ENCODE measurements at regions not wholly inside any gene's neighbourhood (a gene's known extent, or its start where the extent isn't known, plus 50 kb on each side); places are given as distances from the start of the nearest gene placed in this dataset.

DNA sequence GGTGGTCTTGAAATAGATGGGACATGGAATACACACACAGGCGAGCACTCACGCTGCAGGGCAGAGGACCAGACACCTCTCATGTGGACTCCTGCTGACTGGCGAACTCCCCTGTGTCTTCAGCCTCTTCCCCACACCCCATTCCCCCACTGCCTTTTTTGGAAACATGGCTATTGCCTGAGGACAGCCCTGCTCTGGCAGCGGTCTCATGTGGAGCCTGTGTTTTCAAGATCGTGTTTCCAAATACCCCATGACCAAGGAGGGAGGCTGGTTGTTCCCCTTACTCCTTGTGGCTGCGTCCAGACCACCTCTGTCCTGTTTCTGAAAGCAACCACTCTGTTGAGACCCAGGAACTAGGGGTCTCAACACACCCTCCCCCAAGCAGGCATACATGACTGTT, 119.4 kb downstream of the C1orf94 start:
- H3K9ac ChIP-seq (ENCODE audit: insufficient read depth, low read length): no peak overlapping the region
- no peak overlapping the region for H3K4me3 ChIP-seq (replicated peaks in 1 of 4; ENCODE audit: control extremely low read depth in 1 of 4, insufficient read depth in 1 of 4, low read depth in 3 of 4, low read length in 4 of 4)
- no peaks in the 10 kb centered on the region for H3K9me3 ChIP-seq (ENCODE audit: control insufficient read depth, insufficient read depth, low read depth, low read length)
- H3K4me1 ChIP-seq (ENCODE audit: control insufficient read depth, extremely low read depth, insufficient read depth, low read length): no peaks in the 10 kb centered on the region
- no peak overlapping the region for H3K4me2 ChIP-seq (ENCODE audit: extremely low read depth, insufficient read depth, low read length)
- H3K27me3 ChIP-seq (ENCODE audit: control insufficient read depth, insufficient read depth, low read length): no peaks in the 10 kb centered on the region
- no peak overlapping the region for H3K27ac ChIP-seq (ENCODE audit: insufficient read depth, low read length)
- H4K20me1 ChIP-seq (ENCODE audit: control insufficient read depth, extremely low read depth, insufficient read depth, low read length): no peaks in the 10 kb centered on the region
- no peak overlapping the region for H2AFZ ChIP-seq (ENCODE audit: low read length)
- H3K36me3 ChIP-seq (ENCODE audit: control insufficient read depth, insufficient read depth, low read length): no peaks in the 10 kb centered on the region
- no peak for DNase-seq (ENCODE audit: low read depth in 2 of 2)
- H3K79me2 ChIP-seq (ENCODE audit: control insufficient read depth, insufficient read depth, low read length): no peaks in the 10 kb centered on the region
- no peak for TF ChIP-seq CTCF (conservative IDR thresholded peaks at IDR 0.05 in 1 of 2, IDR thresholded peaks at IDR 0.05 in 1 of 2; ENCODE audit: low read depth in 1 of 2, low read length in 2 of 2)
- no peak for TF ChIP-seq EZH2 (IDR thresholded peaks at IDR 0.05; ENCODE audit: low read length, missing control alignments)

GRCh38 chr1:34302798-34303197, 126.1 kb downstream of the C1orf94 start:
- Histone ChIP-seq H3K4me3 (replicated peaks in 1 of 4; ENCODE audit: control extremely low read depth in 1 of 4, insufficient read depth in 1 of 4, low read depth in 3 of 4, low read length in 4 of 4) (no peak overlapping the region), H3K79me2 (ENCODE audit: control insufficient read depth, insufficient read depth, low read length) (no peaks in the 10 kb centered on the region), H3K27ac (ENCODE audit: insufficient read depth, low read length) (no peak overlapping the region), H3K4me1 (ENCODE audit: control insufficient read depth, extremely low read depth, insufficient read depth, low read length) (no peaks in the 10 kb centered on the region), H3K9ac (ENCODE audit: insufficient read depth, low read length) (no peak overlapping the region), H3K4me2 (ENCODE audit: extremely low read depth, insufficient read depth, low read length) (no peak overlapping the region), H3K9me3 (ENCODE audit: control insufficient read depth, insufficient read depth, low read depth, low read length) (no peaks in the 10 kb centered on the region), H2AFZ (ENCODE audit: low read length) (no peak overlapping the region), H3K27me3 (ENCODE audit: control insufficient read depth, insufficient read depth, low read length) (no peaks in the 10 kb centered on the region), H4K20me1 (ENCODE audit: control insufficient read depth, extremely low read depth, insufficient read depth, low read length) (no peaks in the 10 kb centered on the region), H3K36me3 (ENCODE audit: control insufficient read depth, insufficient read depth, low read length) (no peaks in the 10 kb centered on the region)
- TF ChIP-seq EZH2 (IDR thresholded peaks at IDR 0.05; ENCODE audit: low read length, missing control alignments): no peak
- no peak for TF ChIP-seq CTCF (conservative IDR thresholded peaks at IDR 0.05 in 1 of 2, IDR thresholded peaks at IDR 0.05 in 1 of 2; ENCODE audit: low read depth in 1 of 2, low read length in 2 of 2)
- no peak for DNase-seq (ENCODE audit: low read depth in 2 of 2)

DNA sequence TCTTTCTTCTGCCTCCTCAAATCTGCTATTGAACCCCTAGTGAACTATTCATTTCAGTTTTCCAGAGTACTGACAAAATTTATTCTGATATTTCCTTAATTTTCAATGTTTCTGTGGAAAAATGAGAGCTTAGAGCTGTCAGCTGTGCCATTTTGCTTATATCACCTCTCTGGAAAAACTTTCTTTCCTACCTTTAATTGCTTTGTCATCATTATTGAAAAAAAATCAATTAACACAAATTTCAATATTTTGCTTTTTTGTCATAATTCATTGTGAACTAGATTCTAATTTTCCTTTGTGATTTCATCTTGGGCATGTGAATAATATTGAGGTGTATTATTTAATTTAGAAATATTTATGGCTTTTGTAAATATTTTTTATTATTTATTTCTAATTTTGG, 126.5 kb downstream of the C1orf94 start:
- no peaks in the 10 kb centered on the region for H3K9me3 ChIP-seq (ENCODE audit: control insufficient read depth, insufficient read depth, low read depth, low read length)
- TF ChIP-seq CTCF (conservative IDR thresholded peaks at IDR 0.05 in 1 of 2, IDR thresholded peaks at IDR 0.05 in 1 of 2; ENCODE audit: low read depth in 1 of 2, low read length in 2 of 2) (no peak), EZH2 (IDR thresholded peaks at IDR 0.05; ENCODE audit: low read length, missing control alignments) (no peak)
- no peak overlapping the region for H3K4me2 ChIP-seq (ENCODE audit: extremely low read depth, insufficient read depth, low read length)
- no peak for DNase-seq (ENCODE audit: low read depth in 2 of 2)
- no peaks in the 10 kb centered on the region for H3K79me2 ChIP-seq (ENCODE audit: control insufficient read depth, insufficient read depth, low read length)
- no peaks in the 10 kb centered on the region for H4K20me1 ChIP-seq (ENCODE audit: control insufficient read depth, extremely low read depth, insufficient read depth, low read length)
- no peaks in the 10 kb centered on the region for H3K27me3 ChIP-seq (ENCODE audit: control insufficient read depth, insufficient read depth, low read length)
- no peaks in the 10 kb centered on the region for H3K36me3 ChIP-seq (ENCODE audit: control insufficient read depth, insufficient read depth, low read length)
- H3K27ac ChIP-seq (ENCODE audit: insufficient read depth, low read length): no peak overlapping the region
- no peak overlapping the region for H3K9ac ChIP-seq (ENCODE audit: insufficient read depth, low read length)
- H3K4me1 ChIP-seq (ENCODE audit: control insufficient read depth, extremely low read depth, insufficient read depth, low read length): no peaks in the 10 kb centered on the region
- no peak overlapping the region for H3K4me3 ChIP-seq (replicated peaks in 1 of 4; ENCODE audit: control extremely low read depth in 1 of 4, insufficient read depth in 1 of 4, low read depth in 3 of 4, low read length in 4 of 4)
- no peak overlapping the region for H2AFZ ChIP-seq (ENCODE audit: low read length)
